Stimulated activated CD4-positive, alpha-beta T cell treated with anti-CD3 and anti-CD28 coated beads, Interleukin-4, amount 100 ng/mL, for 4 hours (primary cell): ENCODE measurements at regions not wholly inside any gene's neighbourhood (a gene's known extent, or its start where the extent isn't known, plus 50 kb on each side); places are given as distances from the start of the nearest gene placed in this dataset.

Experiments used
- DNase-seq, 2 experiments: peaks; one replicate each; pipeline ENCODE4 v3.0.0-alpha.2; 2020

- DNase-seq, result no peak
These were observed 227.9 kb upstream of the PMFBP1 start for GRCh38 chr16:72399811-72400210.

GRCh38 chr16:72397876-72398275 is 225.9 kb upstream of the PMFBP1 start:
- DNase-seq, result no peak

GRCh38 chr16:72394526-72394925 is 222.6 kb upstream of the PMFBP1 start:
- no peak for DNase-seq

- DNase-seq, result no peak
These were observed 217.8 kb upstream of the PMFBP1 start for GRCh38 chr16:72389791-72390190.

GRCh38 chr16:72388007-72388406 is 216.1 kb upstream of the PMFBP1 start:
- DNase-seq, result no peak

GRCh38 chr16:72384651-72385050 is 212.7 kb upstream of the PMFBP1 start:
- no peak for DNase-seq

- no peak for DNase-seq
These were observed 208.3 kb upstream of the PMFBP1 start for GRCh38 chr16:72380283-72380682.

- DNase-seq, result no peak
These were observed 201.2 kb upstream of the PMFBP1 start for GRCh38 chr16:72373201-72373600.

- DNase-seq, result no peak
These were observed 200.4 kb upstream of the PMFBP1 start for GRCh38 chr16:72372087-72373045.

- DNase-seq, result no peak
These were observed 199.5 kb upstream of the PMFBP1 start for GRCh38 chr16:72371307-72372086.

GRCh38 chr16:72369274-72369673 is 197.3 kb upstream of the PMFBP1 start:
- DNase-seq, result no peak

- DNase-seq, result no peak
These were observed 195.9 kb upstream of the PMFBP1 start for GRCh38 chr16:72367851-72368250.

GRCh38 chr16:72362973-72363372 is 191.0 kb upstream of the PMFBP1 start:
- DNase-seq, result no peak

GRCh38 chr16:72362476-72362875 is 190.5 kb upstream of the PMFBP1 start:
- no peak for DNase-seq

GRCh38 chr16:72357910-72358309 is 186.0 kb upstream of the PMFBP1 start:
- no peak for DNase-seq

- no peak for DNase-seq
These were observed 183.6 kb upstream of the PMFBP1 start for GRCh38 chr16:72355561-72355960.

GRCh38 chr16:72349719-72350118 is 177.8 kb upstream of the PMFBP1 start:
- DNase-seq, result no peak

GRCh38 chr16:72332926-72333325 is 161.0 kb upstream of the PMFBP1 start:
- no peak for DNase-seq

GRCh38 chr16:72324578-72324977 is 152.6 kb upstream of the PMFBP1 start:
- DNase-seq, result no peak

- DNase-seq, result no peak
These were observed 145.5 kb upstream of the PMFBP1 start for GRCh38 chr16:72317446-72317845.

- DNase-seq, result no peak
These were observed 141.9 kb upstream of the PMFBP1 start for GRCh38 chr16:72313903-72314302.

- DNase-seq, result no peak
These were observed 140.9 kb upstream of the PMFBP1 start for GRCh38 chr16:72312828-72313227.

- DNase-seq, result no peak
These were observed 139.5 kb upstream of the PMFBP1 start for GRCh38 chr16:72311426-72311825.

- DNase-seq, result no peak
These were observed 137.0 kb upstream of the PMFBP1 start for GRCh38 chr16:72309001-72309400.
